Kidney (tissue), 13 donors: ENCODE measurements at regions not wholly inside any gene's neighbourhood (a gene's known extent, or its start where the extent isn't known, plus 50 kb on each side); places are given as distances from the start of the nearest gene placed in this dataset.

Experiments used
- DNase-seq, 5 donors: peaks; one replicate each; pipeline ENCODE4 v3.0.0-alpha.2; 2013 to 2020
- FAIRE-seq: peaks from 2 replicates; lab custom pipeline; 2012; peaks lifted over from hg19 to GRCh38; lab: Jason Lieb, UNC
- H3K27ac ChIP-seq, 2 donors: one replicate each; pipeline ENCODE4 v1.7.0; 2013; ENCODE audit warnings: low read depth in 2 of 2, low read length in 2 of 2, inconsistent platforms in 1 of 2
- H3K27me3 ChIP-seq: one replicate; pipeline ENCODE4 v1.7.1; 2013; ENCODE audit warnings: low read length, inconsistent platforms; ENCODE audit not compliant: control insufficient read depth, insufficient read depth
- H3K36me3 ChIP-seq, 3 donors: one replicate each; pipeline versions ENCODE4 v1.7.0 to v1.7.1; 2013; ENCODE audit warnings: low read length in 3 of 3, control low read depth in 1 of 3, inconsistent platforms in 1 of 3; ENCODE audit not compliant: insufficient read depth in 3 of 3, control insufficient read depth in 2 of 3
- H3K4me1 ChIP-seq, 3 donors: one replicate each; pipeline versions ENCODE4 v1.7.0 to v1.7.1; 2013; ENCODE audit warnings: low read length in 3 of 3, inconsistent platforms in 1 of 3, low read depth in 1 of 3; ENCODE audit not compliant: control insufficient read depth in 2 of 3, insufficient read depth in 2 of 3
- H3K4me3 ChIP-seq, 3 donors: one replicate each; pipeline versions ENCODE4 v1.7.0 to v1.8.1; 2013; ENCODE audit warnings: low read length in 3 of 3, control low read depth in 1 of 3, inconsistent platforms in 1 of 3
- H3K9ac ChIP-seq, 3 donors: one replicate each; pipeline versions ENCODE4 v1.7.0 to v1.7.1; 2013; ENCODE audit warnings: low read length in 3 of 3, control low read depth in 1 of 3, inconsistent platforms in 1 of 3
- H3K9me3 ChIP-seq, 3 donors: one replicate each; pipeline versions ENCODE4 v1.7.0 to v1.7.1; 2013; ENCODE audit warnings: low read length in 3 of 3, control low read depth in 1 of 3, inconsistent platforms in 1 of 3; ENCODE audit not compliant: control insufficient read depth in 2 of 3, insufficient read depth in 1 of 3
- CTCF ChIP-seq: IDR thresholded peaks from 3 replicates; pipeline ENCODE4 v1.5.1; 2012; ENCODE audit warnings: mild to moderate bottlenecking, moderate library complexity, borderline replicate concordance; ENCODE audit not compliant: insufficient read depth; ENCODE audit errors: extremely low read depth
- intact Hi-C: fragments of 100-400 bp; cut with DNase I; formaldehyde crosslinking; loops from one replicate; pipeline ENCODE4 v1.11.1; 2022
- donor health status: control.
- donor health status: control.
- donor health status: control.
- donor health status: control.
- donor health status: control.
- donor health status: DM: yes; HTN: yes; CAD: no.
- donor health status: Normal renal cell carcinoma (clear cell type).

GRCh38 chr2:118169359-118170005 is 81.2 kb downstream of the INSIG2 start:
- FAIRE-seq (no peak), DNase-seq (peak in 2 of 5 donors; percentile 26 to 81)
- Histone ChIP-seq H3K4me3 (no peak overlapping the region), H3K9ac (no peak overlapping the region), H3K36me3 (no peaks in the 10 kb centered on the region), H3K4me1 (no peaks in the 10 kb centered on the region), H3K9me3 (no peaks in the 10 kb centered on the region), H3K27me3 (no peaks in the 10 kb centered on the region), H3K27ac (no peak overlapping the region)
- no peak for TF ChIP-seq CTCF
- intact Hi-C loops = no loop called here

DNA sequence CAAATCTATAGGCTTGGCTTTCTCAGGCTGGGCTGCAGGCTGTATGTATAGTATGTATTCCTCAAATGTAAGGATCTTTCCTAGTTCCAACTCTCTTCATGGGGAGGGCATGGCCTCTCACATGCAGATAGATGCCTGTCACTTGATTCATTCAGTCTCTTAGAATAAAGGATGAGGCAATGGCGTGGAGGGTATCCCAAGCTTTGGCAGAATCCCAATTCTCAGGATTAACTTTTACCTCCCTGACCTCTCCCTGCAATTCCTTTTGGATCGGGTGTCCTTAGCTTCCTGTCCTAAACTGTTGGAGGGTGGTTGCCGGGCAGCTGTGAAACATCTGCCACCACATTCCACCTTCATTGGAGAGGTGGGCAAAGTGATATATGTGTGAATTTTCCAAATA is 80.3 kb downstream of the INSIG2 start:
- FAIRE-seq (no peak), DNase-seq (peak in 3 of 5 donors; percentile 51 to 83 (median 78))
- Histone ChIP-seq H3K36me3 (no peaks in the 10 kb centered on the region), H3K9me3 (no peaks in the 10 kb centered on the region), H3K4me1 (no peaks in the 10 kb centered on the region), H3K27me3 (no peaks in the 10 kb centered on the region), H3K9ac (no peak overlapping the region), H3K4me3 (no peak overlapping the region), H3K27ac (no peak overlapping the region)
- no peak for TF ChIP-seq CTCF
- intact Hi-C loops = no loop called here

DNA sequence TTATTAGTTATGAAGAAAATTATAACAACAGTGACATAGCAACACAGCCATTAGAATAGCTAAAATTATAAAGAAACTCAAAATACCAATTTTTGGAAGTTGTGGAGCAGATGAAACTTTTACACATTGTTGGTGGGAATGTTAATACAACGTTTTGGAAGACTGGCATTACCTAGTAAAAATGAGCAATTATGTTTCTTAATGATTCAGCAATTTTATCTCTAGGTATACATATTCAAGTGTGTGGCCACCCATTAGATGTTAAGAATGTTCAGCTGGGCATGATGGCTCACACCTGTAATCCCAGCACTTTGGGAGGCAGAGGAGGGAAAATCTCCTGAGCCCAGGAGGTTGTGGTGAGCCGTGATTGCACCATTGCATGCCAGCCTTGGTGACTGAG is 78.8 kb downstream of the INSIG2 start:
- Histone ChIP-seq H3K4me3 (no peak overlapping the region), H3K9me3 (no peaks in the 10 kb centered on the region), H3K36me3 (no peaks in the 10 kb centered on the region), H3K27me3 (no peaks in the 10 kb centered on the region), H3K9ac (no peak overlapping the region), H3K4me1 (no peaks in the 10 kb centered on the region), H3K27ac (no peak overlapping the region)
- no peak for DNase-seq
- intact Hi-C loops = no loop called here
- no peak for TF ChIP-seq CTCF
- no peak for FAIRE-seq

DNA sequence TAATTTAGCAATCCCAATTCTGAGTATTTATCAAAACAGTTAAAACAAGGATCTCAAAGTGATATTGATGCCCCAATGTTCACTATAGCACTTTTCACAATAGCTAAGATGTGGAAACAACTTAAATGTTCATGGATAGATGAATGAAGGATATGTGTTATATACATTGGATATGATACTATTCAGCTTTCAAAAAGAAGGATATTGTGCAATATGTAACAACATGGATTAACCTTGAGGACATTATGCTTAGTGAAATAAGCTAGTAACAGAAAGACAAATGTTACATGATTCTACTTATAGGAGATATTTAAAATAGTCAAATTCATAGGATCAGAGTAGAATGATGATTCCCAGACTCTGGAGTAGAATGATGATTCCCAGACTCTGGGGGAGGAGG is 78.0 kb downstream of the INSIG2 start:
- H3K4me1 ChIP-seq = no peaks in the 10 kb centered on the region
- DNase-seq = no peak
- no peak for TF ChIP-seq CTCF
- no peak overlapping the region for H3K4me3 ChIP-seq
- FAIRE-seq = no peak
- no peak overlapping the region for H3K27ac ChIP-seq
- H3K36me3 ChIP-seq = no peaks in the 10 kb centered on the region
- intact Hi-C loops = no loop called here
- no peaks in the 10 kb centered on the region for H3K27me3 ChIP-seq
- no peaks in the 10 kb centered on the region for H3K9me3 ChIP-seq
- no peak overlapping the region for H3K9ac ChIP-seq
